Spinal cord (tissue), 9 donors: ENCODE measurements at regions not wholly inside any gene's neighbourhood (a gene's known extent, or its start where the extent isn't known, plus 50 kb on each side); places are given as distances from the start of the nearest gene placed in this dataset.

Experiments used
- DNase-seq, 6 donors: peaks; one replicate each; pipeline versions ENCODE4 v3.0.0 to v3.0.0-alpha.2; 2013 to 2015; ENCODE audit warnings: low spot score in 6 of 6, low read depth in 4 of 6
- H3K27ac ChIP-seq: one replicate; pipeline ENCODE4 v1.5.1; 2013; ENCODE audit warnings: low read depth, low read length, control low read depth
- H3K27me3 ChIP-seq: one replicate; pipeline ENCODE4 v1.6.1; 2013; ENCODE audit warnings: low read length; ENCODE audit not compliant: control insufficient read depth, insufficient read depth
- H3K36me3 ChIP-seq: one replicate; pipeline ENCODE4 v1.6.1; 2013; ENCODE audit warnings: low read length; ENCODE audit not compliant: control insufficient read depth, insufficient read depth
- H3K4me1 ChIP-seq: one replicate; pipeline ENCODE4 v1.6.1; 2013; ENCODE audit warnings: low read length; ENCODE audit not compliant: control insufficient read depth, insufficient read depth
- H3K4me3 ChIP-seq: one replicate; pipeline ENCODE4 v1.5.1; 2013; ENCODE audit warnings: low read depth, low read length, control low read depth
- H3K9me3 ChIP-seq: one replicate; pipeline ENCODE4 v1.6.1; 2013; ENCODE audit warnings: low read length; ENCODE audit not compliant: control insufficient read depth, insufficient read depth
- WGBS: methylation state at CpG from one replicate; pipeline ENCODE4 v1.1.5; 2013; ENCODE audit warnings: missing lambda C conversion rate; ENCODE audit not compliant: insufficient coverage; 5-methylcytosine and 5-hydroxymethylcytosine counted together
- donor health status: healthy.

GRCh38 chr11:41943656-41944055, 484.2 kb upstream of the LRRC4C start:
- Histone ChIP-seq H3K9me3 (peaks cover 1% of the 10 kb centered on the region), H3K4me3 (no peak overlapping the region), H3K4me1 (no peaks in the 10 kb centered on the region), H3K36me3 (no peaks in the 10 kb centered on the region), H3K27me3 (no peaks in the 10 kb centered on the region), H3K27ac (no peak overlapping the region)
- no peak for DNase-seq
- WGBS: 88% methylated on average over 3 of the region's 3 CpGs

- Histone ChIP-seq H3K36me3 (no peaks in the 10 kb centered on the region), H3K4me3 (no peak overlapping the region), H3K9me3 (no peaks in the 10 kb centered on the region), H3K27me3 (no peaks in the 10 kb centered on the region), H3K4me1 (no peaks in the 10 kb centered on the region), H3K27ac (no peak overlapping the region)
- DNase-seq: no peak
- WGBS: 73% methylated on average over 11 of the region's 12 CpGs
These were observed 487.9 kb upstream of the LRRC4C start for GRCh38 chr11:41947392-41947791.

GRCh38 chr11:41950470-41951143, 491.2 kb upstream of the LRRC4C start:
- no peaks in the 10 kb centered on the region for H3K36me3 ChIP-seq
- DNase-seq: peak in 2 of 6 donors; percentile 4 to 31
- no peak overlapping the region for H3K4me3 ChIP-seq
- 76% methylated on average over 4 of the region's 4 CpGs for WGBS
- H3K27ac ChIP-seq: no peak overlapping the region
- no peaks in the 10 kb centered on the region for H3K9me3 ChIP-seq
- no peaks in the 10 kb centered on the region for H3K27me3 ChIP-seq
- no peaks in the 10 kb centered on the region for H3K4me1 ChIP-seq

GRCh38 chr11:41954034-41954433, 494.6 kb upstream of the LRRC4C start:
- H3K4me1 ChIP-seq: no peaks in the 10 kb centered on the region
- no peak for DNase-seq
- no peak overlapping the region for H3K27ac ChIP-seq

GRCh38 chr11:41955066-41955465, 495.6 kb upstream of the LRRC4C start:
- Histone ChIP-seq H3K27me3 (no peaks in the 10 kb centered on the region), H3K9me3 (no peaks in the 10 kb centered on the region), H3K4me3 (no peak overlapping the region), H3K36me3 (no peaks in the 10 kb centered on the region), H3K27ac (no peak overlapping the region), H3K4me1 (no peaks in the 10 kb centered on the region)
- WGBS: 100% methylated on average over 1 of the region's 2 CpGs
- DNase-seq: peak in 1 of 6 donors; percentile 45

More at GRCh38 chr11:41954034-41954433, 494.6 kb upstream of the LRRC4C start:
- no peaks in the 10 kb centered on the region for H3K36me3 ChIP-seq
- H3K9me3 ChIP-seq: no peaks in the 10 kb centered on the region
- no peaks in the 10 kb centered on the region for H3K27me3 ChIP-seq
- no peak overlapping the region for H3K4me3 ChIP-seq

- WGBS: 96% methylated on average over 10 of the region's 10 CpGs
- no peaks in the 10 kb centered on the region for H3K4me1 ChIP-seq
- H3K4me3 ChIP-seq: no peak overlapping the region
- no peaks in the 10 kb centered on the region for H3K9me3 ChIP-seq
- H3K27ac ChIP-seq: no peak overlapping the region
- no peaks in the 10 kb centered on the region for H3K27me3 ChIP-seq
- no peak for DNase-seq
- H3K36me3 ChIP-seq: no peaks in the 10 kb centered on the region
These were observed 496.4 kb upstream of the LRRC4C start for GRCh38 chr11:41955635-41956400.

- WGBS: no CpG with 5 or more reads among the region's 1 CpG
- DNase-seq: no peak
- no peaks in the 10 kb centered on the region for H3K27me3 ChIP-seq
- H3K9me3 ChIP-seq: no peaks in the 10 kb centered on the region
- no peak overlapping the region for H3K4me3 ChIP-seq
- H3K27ac ChIP-seq: no peak overlapping the region
- no peaks in the 10 kb centered on the region for H3K4me1 ChIP-seq
- H3K36me3 ChIP-seq: no peaks in the 10 kb centered on the region
These were observed 504.0 kb upstream of the LRRC4C start for GRCh38 chr11:41963406-41963805.

GRCh38 chr11:41970681-41971080, 511.2 kb upstream of the LRRC4C start:
- DNase-seq: no peak
- Histone ChIP-seq H3K36me3 (no peaks in the 10 kb centered on the region), H3K27ac (no peak overlapping the region), H3K27me3 (no peaks in the 10 kb centered on the region), H3K9me3 (peaks cover 1% of the 10 kb centered on the region), H3K4me3 (no peak overlapping the region), H3K4me1 (no peaks in the 10 kb centered on the region)
- no CpG with 5 or more reads among the region's 1 CpG for WGBS

- Histone ChIP-seq H3K4me3 (no peak overlapping the region), H3K9me3 (peaks cover 1% of the 10 kb centered on the region), H3K36me3 (no peaks in the 10 kb centered on the region), H3K4me1 (no peaks in the 10 kb centered on the region), H3K27ac (no peak overlapping the region), H3K27me3 (no peaks in the 10 kb centered on the region)
- no peak for DNase-seq
- WGBS: 83% methylated on average over 1 of the region's 5 CpGs
These were observed 512.1 kb upstream of the LRRC4C start for GRCh38 chr11:41971592-41971991.

GRCh38 chr11:41978945-41979344, 519.5 kb upstream of the LRRC4C start:
- 97% methylated on average over 2 of the region's 2 CpGs for WGBS
- Histone ChIP-seq H3K4me1 (no peaks in the 10 kb centered on the region), H3K36me3 (no peaks in the 10 kb centered on the region), H3K4me3 (no peak overlapping the region), H3K27me3 (no peaks in the 10 kb centered on the region), H3K9me3 (no peaks in the 10 kb centered on the region), H3K27ac (no peak overlapping the region)
- DNase-seq: no peak
